K562 (cell line): ENCODE measurements at regions not wholly inside any gene's neighbourhood (a gene's known extent, or its start where the extent isn't known, plus 50 kb on each side); places are given as distances from the start of the nearest gene placed in this dataset.

Experiments
- NCOA6 ChIP-seq: fragments of 450-650 bp; IDR thresholded peaks from 2 replicates; pipeline ENCODE4 v1.6.1; 2017; ENCODE audit warnings: mild to moderate bottlenecking
- NFE2L1 ChIP-seq: fragments of 450-650 bp; IDR thresholded peaks from 2 replicates; pipeline ENCODE4 v1.6.1; 2016; ENCODE audit warnings: missing genetic modification characterization, low read depth, mild to moderate bottlenecking, missing compliant biosample characterization, moderate library complexity, borderline replicate concordance
- NRF1 ChIP-seq, 2 experiments: fragments of 450-650 bp; IDR thresholded peaks in 1 of 2; conservative IDR thresholded peaks in 1 of 2; 2 replicates each; pipeline ENCODE4 v1.6.1; 2014; ENCODE audit warnings: mild to moderate bottlenecking in 2 of 2
- ZNF133 ChIP-seq: fragments of 250-450 bp; sonication (Bioruptor Pico); IDR thresholded peaks from 2 replicates; pipeline ENCODE4 v1.4.0; 2020; ENCODE audit warnings: mild to moderate bottlenecking
- TF ChIP-seq, protein P1 (sequence below): fragments of 450-650 bp; IDR thresholded peaks from 2 replicates; pipeline ENCODE4 v1.6.1; 2016; ENCODE audit warnings: mild to moderate bottlenecking, moderate library complexity

DNA sequence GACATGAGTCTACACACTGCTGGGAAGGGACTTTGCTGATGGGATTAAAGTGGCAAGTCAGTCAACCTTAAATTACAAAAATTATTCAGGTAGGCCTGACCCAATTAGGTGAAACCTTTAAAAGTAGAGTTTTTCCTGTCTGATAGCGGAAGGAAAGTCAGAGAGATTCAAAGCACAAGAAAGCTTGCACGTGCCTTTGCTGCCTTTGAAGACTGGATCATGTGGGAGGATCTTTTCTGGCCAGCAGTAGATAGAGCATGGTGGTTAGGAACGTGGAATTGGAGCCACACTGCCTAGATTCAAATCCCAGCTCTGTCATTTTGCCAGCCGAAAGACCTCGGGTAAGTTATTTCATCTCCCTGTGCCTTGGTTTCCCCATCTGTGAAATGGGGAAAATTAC lies 265.8 kb upstream of the PROK2 start (continued):
- TF ChIP-seq, protein P1, sequence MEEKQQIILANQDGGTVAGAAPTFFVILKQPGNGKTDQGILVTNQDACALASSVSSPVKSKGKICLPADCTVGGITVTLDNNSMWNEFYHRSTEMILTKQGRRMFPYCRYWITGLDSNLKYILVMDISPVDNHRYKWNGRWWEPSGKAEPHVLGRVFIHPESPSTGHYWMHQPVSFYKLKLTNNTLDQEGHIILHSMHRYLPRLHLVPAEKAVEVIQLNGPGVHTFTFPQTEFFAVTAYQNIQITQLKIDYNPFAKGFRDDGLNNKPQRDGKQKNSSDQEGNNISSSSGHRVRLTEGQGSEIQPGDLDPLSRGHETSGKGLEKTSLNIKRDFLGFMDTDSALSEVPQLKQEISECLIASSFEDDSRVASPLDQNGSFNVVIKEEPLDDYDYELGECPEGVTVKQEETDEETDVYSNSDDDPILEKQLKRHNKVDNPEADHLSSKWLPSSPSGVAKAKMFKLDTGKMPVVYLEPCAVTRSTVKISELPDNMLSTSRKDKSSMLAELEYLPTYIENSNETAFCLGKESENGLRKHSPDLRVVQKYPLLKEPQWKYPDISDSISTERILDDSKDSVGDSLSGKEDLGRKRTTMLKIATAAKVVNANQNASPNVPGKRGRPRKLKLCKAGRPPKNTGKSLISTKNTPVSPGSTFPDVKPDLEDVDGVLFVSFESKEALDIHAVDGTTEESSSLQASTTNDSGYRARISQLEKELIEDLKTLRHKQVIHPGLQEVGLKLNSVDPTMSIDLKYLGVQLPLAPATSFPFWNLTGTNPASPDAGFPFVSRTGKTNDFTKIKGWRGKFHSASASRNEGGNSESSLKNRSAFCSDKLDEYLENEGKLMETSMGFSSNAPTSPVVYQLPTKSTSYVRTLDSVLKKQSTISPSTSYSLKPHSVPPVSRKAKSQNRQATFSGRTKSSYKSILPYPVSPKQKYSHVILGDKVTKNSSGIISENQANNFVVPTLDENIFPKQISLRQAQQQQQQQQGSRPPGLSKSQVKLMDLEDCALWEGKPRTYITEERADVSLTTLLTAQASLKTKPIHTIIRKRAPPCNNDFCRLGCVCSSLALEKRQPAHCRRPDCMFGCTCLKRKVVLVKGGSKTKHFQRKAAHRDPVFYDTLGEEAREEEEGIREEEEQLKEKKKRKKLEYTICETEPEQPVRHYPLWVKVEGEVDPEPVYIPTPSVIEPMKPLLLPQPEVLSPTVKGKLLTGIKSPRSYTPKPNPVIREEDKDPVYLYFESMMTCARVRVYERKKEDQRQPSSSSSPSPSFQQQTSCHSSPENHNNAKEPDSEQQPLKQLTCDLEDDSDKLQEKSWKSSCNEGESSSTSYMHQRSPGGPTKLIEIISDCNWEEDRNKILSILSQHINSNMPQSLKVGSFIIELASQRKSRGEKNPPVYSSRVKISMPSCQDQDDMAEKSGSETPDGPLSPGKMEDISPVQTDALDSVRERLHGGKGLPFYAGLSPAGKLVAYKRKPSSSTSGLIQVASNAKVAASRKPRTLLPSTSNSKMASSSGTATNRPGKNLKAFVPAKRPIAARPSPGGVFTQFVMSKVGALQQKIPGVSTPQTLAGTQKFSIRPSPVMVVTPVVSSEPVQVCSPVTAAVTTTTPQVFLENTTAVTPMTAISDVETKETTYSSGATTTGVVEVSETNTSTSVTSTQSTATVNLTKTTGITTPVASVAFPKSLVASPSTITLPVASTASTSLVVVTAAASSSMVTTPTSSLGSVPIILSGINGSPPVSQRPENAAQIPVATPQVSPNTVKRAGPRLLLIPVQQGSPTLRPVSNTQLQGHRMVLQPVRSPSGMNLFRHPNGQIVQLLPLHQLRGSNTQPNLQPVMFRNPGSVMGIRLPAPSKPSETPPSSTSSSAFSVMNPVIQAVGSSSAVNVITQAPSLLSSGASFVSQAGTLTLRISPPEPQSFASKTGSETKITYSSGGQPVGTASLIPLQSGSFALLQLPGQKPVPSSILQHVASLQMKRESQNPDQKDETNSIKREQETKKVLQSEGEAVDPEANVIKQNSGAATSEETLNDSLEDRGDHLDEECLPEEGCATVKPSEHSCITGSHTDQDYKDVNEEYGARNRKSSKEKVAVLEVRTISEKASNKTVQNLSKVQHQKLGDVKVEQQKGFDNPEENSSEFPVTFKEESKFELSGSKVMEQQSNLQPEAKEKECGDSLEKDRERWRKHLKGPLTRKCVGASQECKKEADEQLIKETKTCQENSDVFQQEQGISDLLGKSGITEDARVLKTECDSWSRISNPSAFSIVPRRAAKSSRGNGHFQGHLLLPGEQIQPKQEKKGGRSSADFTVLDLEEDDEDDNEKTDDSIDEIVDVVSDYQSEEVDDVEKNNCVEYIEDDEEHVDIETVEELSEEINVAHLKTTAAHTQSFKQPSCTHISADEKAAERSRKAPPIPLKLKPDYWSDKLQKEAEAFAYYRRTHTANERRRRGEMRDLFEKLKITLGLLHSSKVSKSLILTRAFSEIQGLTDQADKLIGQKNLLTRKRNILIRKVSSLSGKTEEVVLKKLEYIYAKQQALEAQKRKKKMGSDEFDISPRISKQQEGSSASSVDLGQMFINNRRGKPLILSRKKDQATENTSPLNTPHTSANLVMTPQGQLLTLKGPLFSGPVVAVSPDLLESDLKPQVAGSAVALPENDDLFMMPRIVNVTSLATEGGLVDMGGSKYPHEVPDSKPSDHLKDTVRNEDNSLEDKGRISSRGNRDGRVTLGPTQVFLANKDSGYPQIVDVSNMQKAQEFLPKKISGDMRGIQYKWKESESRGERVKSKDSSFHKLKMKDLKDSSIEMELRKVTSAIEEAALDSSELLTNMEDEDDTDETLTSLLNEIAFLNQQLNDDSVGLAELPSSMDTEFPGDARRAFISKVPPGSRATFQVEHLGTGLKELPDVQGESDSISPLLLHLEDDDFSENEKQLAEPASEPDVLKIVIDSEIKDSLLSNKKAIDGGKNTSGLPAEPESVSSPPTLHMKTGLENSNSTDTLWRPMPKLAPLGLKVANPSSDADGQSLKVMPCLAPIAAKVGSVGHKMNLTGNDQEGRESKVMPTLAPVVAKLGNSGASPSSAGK = peak; percentile 71
- no peak for TF ChIP-seq ZNF133 (CRISPR knock-in tag)
- no peak for TF ChIP-seq NRF1 (conservative IDR thresholded peaks at IDR 0.05 in 1 of 2, IDR thresholded peaks at IDR 0.05 in 1 of 2)
- TF ChIP-seq NCOA6 = no peak
- TF ChIP-seq NFE2L1 (tag) = no peak
